Left ventricle myocardium inferior (tissue), 1 donor: ENCODE measurements at regions not wholly inside any gene's neighbourhood (a gene's known extent, or its start where the extent isn't known, plus 50 kb on each side); places are given as distances from the start of the nearest gene placed in this dataset.

Experiments
- DNase-seq: peaks from one replicate; pipeline ENCODE4 v3.0.0-alpha.2; 2020
- H3K27ac ChIP-seq: fragments of 200-600 bp; replicated peaks from 2 replicates; pipeline ENCODE4 v1.8.0; 2021
- H3K27me3 ChIP-seq: fragments of 200-600 bp; 2 replicates; pipeline ENCODE4 v1.8.0; 2021; ENCODE audit warnings: low read depth
- H3K36me3 ChIP-seq: fragments of 200-600 bp; 2 replicates; pipeline ENCODE4 v1.8.0; 2021
- H3K4me1 ChIP-seq: fragments of 200-600 bp; 2 replicates; pipeline ENCODE4 v1.8.0; 2021
- H3K4me3 ChIP-seq: fragments of 200-600 bp; 2 replicates; pipeline ENCODE4 v1.8.0; 2021; ENCODE audit warnings: mild to moderate bottlenecking, moderate library complexity
- H3K9me3 ChIP-seq: fragments of 200-600 bp; replicated peaks from 2 replicates; pipeline ENCODE4 v1.8.0; 2021
- intact Hi-C: fragments of 100-400 bp; cut with micrococcal nuclease; formaldehyde crosslinking; loops from one replicate; pipeline ENCODE4 v1.11.0; 2022
- TF ChIP-seq, protein P1 (sequence below): fragments of 200-600 bp; IDR thresholded peaks from 2 replicates; pipeline ENCODE4 v1.8.0; 2021; ENCODE audit warnings: antibody characterized with exemption, mild to moderate bottlenecking, borderline replicate concordance
- donor health status: DM: no; HTN: yes; CAD: no; lungs with severe emphysema.

DNA sequence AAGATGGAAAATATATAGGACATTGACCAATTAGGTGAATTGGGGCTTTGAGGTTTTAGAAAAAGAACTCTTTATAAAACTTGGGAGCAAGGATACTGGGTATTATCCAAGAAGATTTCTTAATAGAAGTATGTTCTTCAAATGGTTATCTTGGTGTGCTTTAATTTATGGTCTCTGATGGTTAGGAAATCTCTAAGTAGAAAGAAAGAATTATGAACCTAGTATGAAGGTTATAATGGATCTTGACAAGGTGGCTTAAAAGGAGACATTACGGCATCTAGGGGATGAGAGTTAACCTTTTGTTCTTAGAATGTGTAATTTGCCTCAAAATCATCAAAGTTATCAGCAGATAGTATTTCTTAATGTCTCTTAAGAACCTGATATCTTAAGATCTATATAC lies 210.4 kb upstream of the PRICKLE1 start:
- Histone ChIP-seq H3K27me3 (no peaks in the 10 kb centered on the region), H3K4me3 (no peak overlapping the region), H3K9me3 (no peaks in the 10 kb centered on the region), H3K27ac (no peak overlapping the region), H3K4me1 (no peaks in the 10 kb centered on the region), H3K36me3 (no peaks in the 10 kb centered on the region)
- DNase-seq = no peak
- TF ChIP-seq, protein P1, sequence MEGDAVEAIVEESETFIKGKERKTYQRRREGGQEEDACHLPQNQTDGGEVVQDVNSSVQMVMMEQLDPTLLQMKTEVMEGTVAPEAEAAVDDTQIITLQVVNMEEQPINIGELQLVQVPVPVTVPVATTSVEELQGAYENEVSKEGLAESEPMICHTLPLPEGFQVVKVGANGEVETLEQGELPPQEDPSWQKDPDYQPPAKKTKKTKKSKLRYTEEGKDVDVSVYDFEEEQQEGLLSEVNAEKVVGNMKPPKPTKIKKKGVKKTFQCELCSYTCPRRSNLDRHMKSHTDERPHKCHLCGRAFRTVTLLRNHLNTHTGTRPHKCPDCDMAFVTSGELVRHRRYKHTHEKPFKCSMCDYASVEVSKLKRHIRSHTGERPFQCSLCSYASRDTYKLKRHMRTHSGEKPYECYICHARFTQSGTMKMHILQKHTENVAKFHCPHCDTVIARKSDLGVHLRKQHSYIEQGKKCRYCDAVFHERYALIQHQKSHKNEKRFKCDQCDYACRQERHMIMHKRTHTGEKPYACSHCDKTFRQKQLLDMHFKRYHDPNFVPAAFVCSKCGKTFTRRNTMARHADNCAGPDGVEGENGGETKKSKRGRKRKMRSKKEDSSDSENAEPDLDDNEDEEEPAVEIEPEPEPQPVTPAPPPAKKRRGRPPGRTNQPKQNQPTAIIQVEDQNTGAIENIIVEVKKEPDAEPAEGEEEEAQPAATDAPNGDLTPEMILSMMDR = no peak
- intact Hi-C loops = no loop called here

DNA sequence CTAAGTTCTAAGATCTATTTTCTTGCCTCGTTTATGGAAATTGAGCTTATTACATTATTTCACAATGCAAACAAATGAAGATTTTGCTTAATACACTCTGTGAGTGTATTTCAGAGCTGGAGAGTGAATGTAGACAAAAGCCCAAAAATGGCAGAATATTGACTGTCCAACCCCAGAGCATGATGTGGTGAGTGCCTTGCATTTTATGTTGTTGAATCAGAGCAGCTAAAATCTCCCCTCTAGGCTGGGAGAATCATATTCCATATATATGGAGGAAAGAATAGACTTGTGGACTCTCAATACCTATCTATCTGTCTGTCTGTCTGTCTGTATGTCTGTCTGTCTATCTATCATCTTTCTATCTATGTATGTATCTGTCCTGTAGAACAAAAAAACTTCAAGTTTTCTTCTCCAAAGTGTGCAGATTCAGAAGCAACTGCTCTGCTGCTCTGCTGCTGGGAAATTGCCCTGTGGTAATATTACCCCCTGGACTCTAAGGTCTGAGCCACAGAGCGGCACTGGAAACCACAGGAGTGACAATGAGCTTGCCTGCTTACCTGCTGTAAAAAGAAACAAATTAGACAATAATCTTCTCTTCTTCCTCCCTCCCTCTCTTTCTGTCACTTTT lies 209.4 kb upstream of the PRICKLE1 start:
- no peaks in the 10 kb centered on the region for H3K9me3 ChIP-seq
- H3K4me1 ChIP-seq = no peaks in the 10 kb centered on the region
- H3K27ac ChIP-seq = no peak overlapping the region
- H3K27me3 ChIP-seq = no peaks in the 10 kb centered on the region
- no peak for DNase-seq
- TF ChIP-seq, protein P1 = no peak
- intact Hi-C loops = no loop called here
- no peak overlapping the region for H3K4me3 ChIP-seq
- no peaks in the 10 kb centered on the region for H3K36me3 ChIP-seq

DNA sequence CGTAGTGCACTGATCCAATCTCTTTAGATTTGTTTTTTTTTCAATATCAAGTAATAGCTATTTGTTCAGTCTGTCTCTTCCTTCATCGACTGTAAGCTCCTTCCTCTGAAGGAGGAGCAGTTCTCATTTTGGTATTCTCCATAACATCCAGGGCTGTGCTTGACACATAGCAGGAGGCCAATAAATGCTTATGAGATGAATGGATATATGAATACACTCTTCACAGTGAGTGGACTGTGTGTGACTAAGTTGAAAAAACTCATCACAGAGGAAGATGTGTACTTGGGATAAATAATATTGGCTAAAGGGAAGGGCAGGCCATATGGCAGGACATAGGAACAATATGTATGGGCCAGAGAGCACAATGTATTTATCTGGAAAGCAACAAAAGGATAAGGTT lies 205.3 kb upstream of the PRICKLE1 start:
- Histone ChIP-seq H3K9me3 (no peaks in the 10 kb centered on the region), H3K4me1 (peaks cover 14% of the 10 kb centered on the region), H3K27me3 (no peaks in the 10 kb centered on the region), H3K27ac (no peak overlapping the region), H3K36me3 (no peaks in the 10 kb centered on the region), H3K4me3 (no peak overlapping the region)
- no peak for DNase-seq
- intact Hi-C loops = no loop called here
- TF ChIP-seq, protein P1 = no peak

DNA sequence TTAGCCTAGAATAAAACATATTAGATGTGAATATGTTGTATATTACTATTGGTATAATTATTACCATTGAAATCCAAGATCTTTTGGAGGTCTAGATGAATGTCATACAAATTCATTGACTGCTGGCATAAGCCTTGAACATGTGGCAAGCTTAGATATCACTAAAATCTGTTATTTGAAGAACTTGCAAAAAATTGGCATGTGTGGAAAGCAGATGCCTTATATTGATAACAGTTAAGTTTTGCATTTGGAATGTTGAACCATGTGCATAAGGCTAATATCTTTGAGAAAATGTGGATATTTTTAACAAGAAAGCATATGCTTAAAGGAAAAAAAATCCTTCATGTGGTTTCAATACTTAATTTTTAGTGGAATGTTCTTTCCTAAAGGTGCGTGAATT lies 203.6 kb upstream of the PRICKLE1 start:
- no peak for DNase-seq
- Histone ChIP-seq H3K4me1 (peaks cover 14% of the 10 kb centered on the region), H3K27ac (no peak overlapping the region), H3K9me3 (no peaks in the 10 kb centered on the region), H3K36me3 (no peaks in the 10 kb centered on the region), H3K4me3 (no peak overlapping the region), H3K27me3 (no peaks in the 10 kb centered on the region)
- TF ChIP-seq, protein P1 = no peak
- intact Hi-C loops = no loop called here

DNA sequence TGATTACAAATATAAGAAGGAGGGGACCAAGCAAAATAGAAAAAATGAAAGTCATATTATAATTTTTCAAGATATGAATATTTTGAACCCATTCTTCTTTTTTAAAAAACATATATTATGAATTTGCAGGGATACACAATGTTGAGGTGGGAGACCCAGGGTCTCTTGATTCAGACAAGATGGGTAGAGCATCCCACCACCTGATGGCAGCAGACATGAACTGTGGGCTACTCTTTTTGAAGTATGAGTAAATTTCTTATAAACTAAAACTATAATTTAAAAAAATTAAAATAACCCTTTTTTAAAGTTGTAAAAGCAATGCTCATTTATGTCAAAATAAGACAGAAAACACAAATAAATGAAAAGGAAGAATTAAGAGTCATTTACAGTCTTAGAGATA lies 202.7 kb upstream of the PRICKLE1 start:
- no peaks in the 10 kb centered on the region for H3K36me3 ChIP-seq
- TF ChIP-seq, protein P1 = no peak
- intact Hi-C loops = no loop called here
- no peaks in the 10 kb centered on the region for H3K9me3 ChIP-seq
- no peak overlapping the region for H3K27ac ChIP-seq
- no peaks in the 10 kb centered on the region for H3K27me3 ChIP-seq
- no peak overlapping the region for H3K4me3 ChIP-seq
- DNase-seq = no peak
- H3K4me1 ChIP-seq = peaks cover 14% of the 10 kb centered on the region
